Keratinocyte (primary cell): ENCODE measurements at regions not wholly inside any gene's neighbourhood (a gene's known extent, or its start where the extent isn't known, plus 50 kb on each side); places are given as distances from the start of the nearest gene placed in this dataset.

Source experiments
- EZH2 ChIP-seq: IDR thresholded peaks from one replicate; pipeline ENCODE4 v1.6.1; 2012; ENCODE audit warnings: inconsistent platforms, mild to moderate bottlenecking, low read length, moderate library complexity
- TF ChIP-seq, protein P1 (sequence below), 3 experiments: IDR thresholded peaks in 1 of 3; conservative IDR thresholded peaks in 1 of 3; optimal IDR thresholded peaks in 1 of 3; 2 replicates in 2 of 3; 3 replicates in 1 of 3; pipeline versions ENCODE3 to v1.5.1; 2011; ENCODE audit warnings: low read length in 3 of 3, mild to moderate bottlenecking in 3 of 3, moderate library complexity in 2 of 3, control low read depth in 1 of 3, inconsistent platforms in 1 of 3; ENCODE audit not compliant: insufficient read depth in 2 of 3; ENCODE audit errors: extremely low read depth in 1 of 3

DNA sequence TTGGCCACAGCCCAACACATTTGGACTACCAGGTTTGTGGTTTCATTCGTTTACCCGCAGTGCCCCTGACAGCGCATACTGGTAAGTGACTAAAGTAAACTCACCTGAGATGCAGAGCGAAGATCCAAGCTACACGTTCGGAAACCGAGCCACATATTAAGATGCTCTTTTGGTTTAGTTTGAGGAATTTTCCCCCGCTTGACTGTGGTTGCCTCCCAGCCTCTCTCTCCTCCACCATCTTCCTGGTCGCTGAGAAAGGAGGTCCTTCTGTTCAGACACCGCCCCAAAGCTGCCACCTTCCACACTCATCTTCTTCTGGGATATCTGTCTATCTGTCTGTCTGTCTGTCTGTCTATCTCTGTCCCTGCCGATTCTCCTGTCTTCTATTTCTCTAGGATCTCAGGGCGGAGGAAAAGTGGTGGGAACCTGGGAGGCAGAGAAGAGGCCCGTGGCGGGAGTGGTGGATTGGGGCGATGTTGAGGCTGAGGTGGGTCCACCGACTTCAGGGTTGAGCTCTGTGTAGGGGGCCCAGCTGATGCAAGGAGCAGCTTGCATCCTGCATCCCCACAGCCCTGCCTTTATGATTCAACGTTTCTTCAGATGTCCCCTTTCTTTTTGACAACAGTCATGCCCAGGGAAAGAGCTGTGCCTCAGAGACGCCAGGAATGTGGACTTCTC is 196.9 kb upstream of the ZNF184 start:
- TF ChIP-seq, protein P1, sequence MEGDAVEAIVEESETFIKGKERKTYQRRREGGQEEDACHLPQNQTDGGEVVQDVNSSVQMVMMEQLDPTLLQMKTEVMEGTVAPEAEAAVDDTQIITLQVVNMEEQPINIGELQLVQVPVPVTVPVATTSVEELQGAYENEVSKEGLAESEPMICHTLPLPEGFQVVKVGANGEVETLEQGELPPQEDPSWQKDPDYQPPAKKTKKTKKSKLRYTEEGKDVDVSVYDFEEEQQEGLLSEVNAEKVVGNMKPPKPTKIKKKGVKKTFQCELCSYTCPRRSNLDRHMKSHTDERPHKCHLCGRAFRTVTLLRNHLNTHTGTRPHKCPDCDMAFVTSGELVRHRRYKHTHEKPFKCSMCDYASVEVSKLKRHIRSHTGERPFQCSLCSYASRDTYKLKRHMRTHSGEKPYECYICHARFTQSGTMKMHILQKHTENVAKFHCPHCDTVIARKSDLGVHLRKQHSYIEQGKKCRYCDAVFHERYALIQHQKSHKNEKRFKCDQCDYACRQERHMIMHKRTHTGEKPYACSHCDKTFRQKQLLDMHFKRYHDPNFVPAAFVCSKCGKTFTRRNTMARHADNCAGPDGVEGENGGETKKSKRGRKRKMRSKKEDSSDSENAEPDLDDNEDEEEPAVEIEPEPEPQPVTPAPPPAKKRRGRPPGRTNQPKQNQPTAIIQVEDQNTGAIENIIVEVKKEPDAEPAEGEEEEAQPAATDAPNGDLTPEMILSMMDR (optimal IDR thresholded peaks at IDR 0.05 in 1 of 3, IDR thresholded peaks at IDR 0.05 in 1 of 3, conservative IDR thresholded peaks at IDR 0.05 in 1 of 3; ENCODE audit: extremely low read depth in 1 of 3, insufficient read depth in 2 of 3, low read length in 3 of 3) = no peak
- no peak for TF ChIP-seq EZH2
